DOHH2 (cell line): ENCODE measurements at regions not wholly inside any gene's neighbourhood (a gene's known extent, or its start where the extent isn't known, plus 50 kb on each side); places are given as distances from the start of the nearest gene placed in this dataset.

Source experiments
- H3F3A ChIP-seq: fragments of 200-600 bp; sonication (generic), shearing (Covaris generic); 2 replicates; pipeline ENCODE4 v1.6.0; 2016; ENCODE audit warnings: antibody characterized with exemption, mild to moderate bottlenecking; ENCODE audit not compliant: control insufficient read depth, insufficient read depth
- H3K27ac ChIP-seq: fragments of 200-600 bp; sonication (generic); 2 replicates; pipeline ENCODE4 v1.5.1; 2014; ENCODE audit warnings: low read depth, mild to moderate bottlenecking, low read length, moderate library complexity
- H3K27me3 ChIP-seq: fragments of 200-600 bp; sonication (generic); 2 replicates; pipeline ENCODE4 v1.6.1; 2014; ENCODE audit warnings: mild to moderate bottlenecking, low read length, mixed read lengths; ENCODE audit not compliant: control insufficient read depth
- H3K36me3 ChIP-seq: fragments of 200-600 bp; sonication (generic); 2 replicates; pipeline ENCODE4 v1.6.1; 2014; ENCODE audit warnings: mild to moderate bottlenecking, low read length, moderate library complexity, mixed read lengths; ENCODE audit not compliant: control insufficient read depth
- H3K4me1 ChIP-seq: fragments of 200-600 bp; sonication (generic); 2 replicates; pipeline ENCODE4 v1.6.1; 2014; ENCODE audit warnings: mild to moderate bottlenecking, low read length, mixed read lengths; ENCODE audit not compliant: control insufficient read depth
- H3K4me2 ChIP-seq: fragments of 200-600 bp; sonication (generic); 2 replicates; pipeline ENCODE4 v1.6.0; 2014; ENCODE audit warnings: mild to moderate bottlenecking, low read length, moderate library complexity
- H3K4me3 ChIP-seq: fragments of 200-600 bp; sonication (generic); 2 replicates; pipeline ENCODE4 v1.5.1; 2014; ENCODE audit warnings: mild to moderate bottlenecking, low read length, mixed read lengths
- H3K79me2 ChIP-seq: fragments of 200-600 bp; sonication (generic); 2 replicates; pipeline ENCODE4 v1.6.1; 2014; ENCODE audit warnings: mild to moderate bottlenecking, low read length, mixed read lengths; ENCODE audit not compliant: control insufficient read depth
- H3K9me2 ChIP-seq: fragments of 200-600 bp; sonication (generic); replicated peaks from 2 replicates; pipeline ENCODE4 v1.6.1; 2014; ENCODE audit warnings: mild to moderate bottlenecking, low read length, mixed read lengths; ENCODE audit not compliant: control insufficient read depth
- H3K9me3 ChIP-seq: fragments of 200-600 bp; sonication (generic); 2 replicates; pipeline ENCODE4 v1.6.1; 2014; ENCODE audit warnings: antibody characterized with exemption, low read length, mixed read lengths; ENCODE audit not compliant: control insufficient read depth, insufficient read depth
- H4K20me1 ChIP-seq: fragments of 200-600 bp; sonication (generic); 2 replicates; pipeline ENCODE4 v1.6.0; 2014; ENCODE audit warnings: low read depth, mild to moderate bottlenecking, antibody characterized with exemption, low read length, moderate library complexity; ENCODE audit not compliant: control insufficient read depth, insufficient read depth
- CTCF ChIP-seq: fragments of 200-600 bp; sonication (generic); IDR thresholded peaks from one replicate; pipeline ENCODE4 v1.5.1; 2014; ENCODE audit warnings: antibody characterized with exemption, mild to moderate bottlenecking, low read depth, low read length; ENCODE audit not compliant: poor library complexity, severe bottlenecking
- EZH2phosphoT487 ChIP-seq: fragments of 200-600 bp; sonication (generic); IDR thresholded peaks from 2 replicates; pipeline ENCODE4 v1.6.1; 2017; ENCODE audit warnings: borderline replicate concordance, mild to moderate bottlenecking, antibody characterized with exemption, low read length, moderate library complexity, mixed read lengths

- Histone ChIP-seq H3K9me3 (no peaks in the 10 kb centered on the region), H3F3A (no peaks in the 10 kb centered on the region), H3K4me1 (no peaks in the 10 kb centered on the region), H3K27me3 (peaks cover 9% of the 10 kb centered on the region; the same call in 1 of the 2 replicates), H3K27ac (no peak overlapping the region), H4K20me1 (no peaks in the 10 kb centered on the region), H3K79me2 (no peaks in the 10 kb centered on the region), H3K36me3 (no peaks in the 10 kb centered on the region), H3K9me2 (no peaks in the 10 kb centered on the region), H3K4me2 (no peak overlapping the region), H3K4me3 (no peak overlapping the region)
- TF ChIP-seq CTCF: no peak
- no peak for TF ChIP-seq EZH2phosphoT487
Measured at GRCh38 chr3:107894998-107895397, 195.8 kb downstream of the CD47 start.

GRCh38 chr3:107892955-107893624 lies 197.7 kb downstream of the CD47 start:
- H3K9me2 ChIP-seq: no peaks in the 10 kb centered on the region

GRCh38 chr3:107884719-107885460 lies 205.9 kb downstream of the CD47 start:
- Histone ChIP-seq H3K4me2 (no peak overlapping the region), H3K4me3 (no peak overlapping the region), H3K27ac (no peak overlapping the region), H3K9me2 (no peaks in the 10 kb centered on the region), H3K9me3 (no peaks in the 10 kb centered on the region), H3K36me3 (no peaks in the 10 kb centered on the region), H3F3A (no peaks in the 10 kb centered on the region), H3K79me2 (no peaks in the 10 kb centered on the region), H3K4me1 (no peaks in the 10 kb centered on the region), H3K27me3 (no peaks in the 10 kb centered on the region), H4K20me1 (no peaks in the 10 kb centered on the region)
- no peak for TF ChIP-seq CTCF
- no peak for TF ChIP-seq EZH2phosphoT487

More at GRCh38 chr3:107892955-107893624, 197.7 kb downstream of the CD47 start:
- TF ChIP-seq EZH2phosphoT487 (no peak), CTCF (no peak)
- Histone ChIP-seq H3K4me3 (no peak overlapping the region), H3F3A (no peaks in the 10 kb centered on the region), H3K9me3 (no peaks in the 10 kb centered on the region), H3K27me3 (peaks cover 6% of the 10 kb centered on the region; the same call in 1 of the 2 replicates), H3K4me1 (no peaks in the 10 kb centered on the region), H3K27ac (no peak overlapping the region), H3K4me2 (no peak overlapping the region), H3K79me2 (no peaks in the 10 kb centered on the region), H4K20me1 (no peaks in the 10 kb centered on the region), H3K36me3 (no peaks in the 10 kb centered on the region)
